ENCODE measurements at regions not wholly inside any gene's neighbourhood (a gene's known extent, or its start where the extent isn't known, plus 50 kb on each side); places are given as distances from the start of the nearest gene placed in this dataset.

DNA sequence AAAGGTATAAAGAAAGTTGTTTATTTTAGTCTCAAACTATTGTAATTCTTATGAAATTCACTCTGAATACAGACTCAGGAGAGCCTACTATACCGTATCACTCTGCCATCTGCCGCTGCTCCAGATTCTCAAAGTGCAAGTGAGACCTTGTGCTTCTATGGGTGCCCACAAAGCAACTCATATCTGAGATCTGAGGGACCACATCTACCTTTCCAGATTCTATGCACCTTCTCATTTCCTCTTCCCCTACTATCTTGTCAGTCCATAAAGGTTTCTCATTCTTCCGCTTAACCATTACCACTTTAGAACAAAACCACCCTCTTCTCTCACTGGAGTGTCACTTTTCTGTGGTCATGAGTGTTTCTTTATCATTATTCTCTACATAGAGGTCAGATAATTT lies 1236.9 kb downstream of the DIAPH3 start:
- H2BK5ac ChIP-seq (ENCODE audit: insufficient read length, low read length): no peak overlapping the region
- H3K79me1 ChIP-seq (ENCODE audit: insufficient read depth, low read depth, low read length, poor library complexity, severe bottlenecking): no peaks in the 10 kb centered on the region
- H3K4ac ChIP-seq (ENCODE audit: low read depth, low read length): no peak overlapping the region
- no peak overlapping the region for H3T11ph ChIP-seq (ENCODE audit: low read length)
- H3K14ac ChIP-seq (ENCODE audit: insufficient read depth, low read length): no peak overlapping the region
- H3K36me3 Mint-ChIP-seq (ENCODE audit: insufficient read depth in 1 of 3, low read depth in 3 of 3): no peaks in the 10 kb centered on the region
- H2AFZ ChIP-seq (ENCODE audit: low read length): no peak overlapping the region
- no peak overlapping the region for H3K4me2 ChIP-seq (ENCODE audit: insufficient read depth, insufficient read length, low read length)
- no peaks in the 10 kb centered on the region for H3K23me2 ChIP-seq (ENCODE audit: insufficient read length, low read depth, low read length, poor library complexity, severe bottlenecking)
- no peak overlapping the region for H4K5ac ChIP-seq (ENCODE audit: insufficient read length, low read depth, low read length)
- H2BK15ac ChIP-seq (ENCODE audit: low read depth, low read length): no peak overlapping the region
- no peak overlapping the region for H2BK120ac ChIP-seq (ENCODE audit: low read depth, low read length, poor library complexity, severe bottlenecking)
- WGBS (ENCODE audit: extremely low coverage, insufficient read length, low lambda C conversion rate): 100% methylated on average over 1 of the region's 3 CpGs
- no peaks in the 10 kb centered on the region for H3K27me3 Mint-ChIP-seq (ENCODE audit: low read depth)
- H3K4me1 ChIP-seq (ENCODE audit: insufficient read depth, low read length): no peaks in the 10 kb centered on the region
- no peak overlapping the region for H2AK5ac ChIP-seq (ENCODE audit: insufficient read length, low read length)
- H3K4me1 Mint-ChIP-seq: peaks cover 15 to 17% of the 10 kb centered on the region in 2 experiments
- no peak overlapping the region for H3K18ac ChIP-seq (ENCODE audit: insufficient read length, low read depth, low read length)
- no peak overlapping the region for H3K23ac ChIP-seq (ENCODE audit: insufficient read length, low read depth, low read length)
- no peak overlapping the region for H3K4me3 Mint-ChIP-seq
- TF ChIP-seq, protein P1, sequence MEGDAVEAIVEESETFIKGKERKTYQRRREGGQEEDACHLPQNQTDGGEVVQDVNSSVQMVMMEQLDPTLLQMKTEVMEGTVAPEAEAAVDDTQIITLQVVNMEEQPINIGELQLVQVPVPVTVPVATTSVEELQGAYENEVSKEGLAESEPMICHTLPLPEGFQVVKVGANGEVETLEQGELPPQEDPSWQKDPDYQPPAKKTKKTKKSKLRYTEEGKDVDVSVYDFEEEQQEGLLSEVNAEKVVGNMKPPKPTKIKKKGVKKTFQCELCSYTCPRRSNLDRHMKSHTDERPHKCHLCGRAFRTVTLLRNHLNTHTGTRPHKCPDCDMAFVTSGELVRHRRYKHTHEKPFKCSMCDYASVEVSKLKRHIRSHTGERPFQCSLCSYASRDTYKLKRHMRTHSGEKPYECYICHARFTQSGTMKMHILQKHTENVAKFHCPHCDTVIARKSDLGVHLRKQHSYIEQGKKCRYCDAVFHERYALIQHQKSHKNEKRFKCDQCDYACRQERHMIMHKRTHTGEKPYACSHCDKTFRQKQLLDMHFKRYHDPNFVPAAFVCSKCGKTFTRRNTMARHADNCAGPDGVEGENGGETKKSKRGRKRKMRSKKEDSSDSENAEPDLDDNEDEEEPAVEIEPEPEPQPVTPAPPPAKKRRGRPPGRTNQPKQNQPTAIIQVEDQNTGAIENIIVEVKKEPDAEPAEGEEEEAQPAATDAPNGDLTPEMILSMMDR (conservative IDR thresholded peaks at IDR 0.05): no peak
- no peak overlapping the region for H2BK20ac ChIP-seq (ENCODE audit: low read depth, low read length, poor library complexity, severe bottlenecking)
- H3K9ac ChIP-seq (ENCODE audit: extremely low read depth, insufficient read length, low read length): no peak overlapping the region
- H3K9me3 Mint-ChIP-seq: no peaks in the 10 kb centered on the region
- H3K79me2 ChIP-seq (ENCODE audit: insufficient read depth, low read length): no peaks in the 10 kb centered on the region
- no peak overlapping the region for H4K91ac ChIP-seq (ENCODE audit: insufficient read length, low read depth, low read length)
- H4K20me1 ChIP-seq (ENCODE audit: control insufficient read depth, insufficient read depth, insufficient read length): no peaks in the 10 kb centered on the region
- DNase-seq: no peak
- H3K56ac ChIP-seq (ENCODE audit: insufficient read length, low read depth, low read length): no peak overlapping the region
- no peak overlapping the region for H4K8ac ChIP-seq (replicated peaks; ENCODE audit: insufficient read length, low read depth, low read length)
- no peak overlapping the region for H3K27ac Mint-ChIP-seq
- no peaks in the 10 kb centered on the region for H3K27me3 ChIP-seq (ENCODE audit: insufficient read depth, low read length)
- no peak overlapping the region for H3K27ac ChIP-seq (ENCODE audit: insufficient read length, low read depth, low read length)
- H3K9me3 ChIP-seq (ENCODE audit: control insufficient read depth, low read depth, low read length): no peaks in the 10 kb centered on the region
- H2BK12ac ChIP-seq (ENCODE audit: insufficient read length, low read depth, low read length): no peak overlapping the region
